Posterior cingulate gyrus (tissue), 11 donors: ENCODE measurements at regions not wholly inside any gene's neighbourhood (a gene's known extent, or its start where the extent isn't known, plus 50 kb on each side); places are given as distances from the start of the nearest gene placed in this dataset.
"Not testable (repeated sequence)": the region's sequence is repeated elsewhere in the genome, so short reads cannot be mapped to it uniquely, and the experiment has no call there.

ENCODE experiments used
- DNase-seq, 10 donors: peaks; one replicate each; pipeline versions ENCODE4 v3.0.0 to v3.0.0-alpha.2; 2020 to 2021; ENCODE audit warnings: mixed read lengths in 3 of 10
- intact Hi-C: fragments of 100-400 bp; cut with DNase I; formaldehyde crosslinking; loops from one replicate; pipeline ENCODE4 v1.15.1; 2023

DNA sequence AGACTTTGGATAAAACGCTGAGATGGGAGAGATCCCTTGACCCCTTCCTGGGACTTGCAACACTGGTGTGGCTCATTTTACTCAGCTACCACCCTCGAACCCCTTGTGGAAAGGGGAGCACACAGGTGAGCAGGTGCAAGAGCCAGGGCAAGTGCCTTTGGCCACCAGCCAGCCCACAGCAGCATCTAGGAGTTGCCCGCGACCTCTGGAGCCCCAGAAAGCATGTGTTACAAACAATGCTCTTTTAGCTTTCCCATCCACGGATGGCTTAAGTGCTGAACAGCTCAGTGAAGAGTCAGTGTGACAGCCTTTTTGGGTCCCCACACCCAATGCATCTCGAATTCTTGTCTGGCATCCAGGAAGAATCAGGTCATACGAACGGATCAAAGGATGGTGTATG is 197.8 kb downstream of the MEMO1 start:
- DNase-seq = no peak
- intact Hi-C loops = no loop called here

DNA sequence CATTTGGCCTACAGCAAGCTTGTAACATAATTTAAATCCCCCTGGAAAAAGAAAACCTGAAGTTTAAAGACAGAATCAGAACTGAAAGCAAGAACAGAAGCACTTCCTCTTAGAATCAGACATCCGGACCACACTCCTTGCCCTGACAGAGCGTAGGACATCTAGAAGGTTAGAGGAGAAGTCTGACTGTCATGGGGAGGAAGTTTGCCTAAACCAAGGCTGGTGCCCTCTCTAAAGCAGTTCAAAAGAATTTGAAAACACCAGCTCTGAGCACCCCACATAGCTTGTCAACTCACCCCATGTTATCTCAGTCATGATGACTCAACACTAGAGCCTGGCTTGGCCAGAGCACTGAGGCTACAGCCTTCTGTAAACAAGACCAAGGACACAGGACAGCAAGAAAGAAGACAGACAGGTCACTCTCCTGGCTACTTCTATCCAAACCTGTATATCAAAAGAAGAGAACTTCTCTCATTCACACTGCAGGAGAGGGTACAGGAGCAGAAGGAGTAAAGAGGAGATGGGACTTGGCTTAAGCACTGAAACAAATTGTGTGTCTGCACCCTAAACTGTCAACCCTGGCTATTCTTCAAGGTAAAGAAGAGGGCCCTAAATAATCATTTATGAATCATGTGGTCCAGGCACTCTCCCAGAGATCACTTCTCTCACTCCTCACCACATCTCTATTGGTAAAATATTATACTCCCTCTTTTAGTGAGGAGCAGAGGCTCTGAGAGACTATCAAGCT is 198.6 kb downstream of the MEMO1 start:
- intact Hi-C loops = no loop called here
- no peak for DNase-seq

DNA sequence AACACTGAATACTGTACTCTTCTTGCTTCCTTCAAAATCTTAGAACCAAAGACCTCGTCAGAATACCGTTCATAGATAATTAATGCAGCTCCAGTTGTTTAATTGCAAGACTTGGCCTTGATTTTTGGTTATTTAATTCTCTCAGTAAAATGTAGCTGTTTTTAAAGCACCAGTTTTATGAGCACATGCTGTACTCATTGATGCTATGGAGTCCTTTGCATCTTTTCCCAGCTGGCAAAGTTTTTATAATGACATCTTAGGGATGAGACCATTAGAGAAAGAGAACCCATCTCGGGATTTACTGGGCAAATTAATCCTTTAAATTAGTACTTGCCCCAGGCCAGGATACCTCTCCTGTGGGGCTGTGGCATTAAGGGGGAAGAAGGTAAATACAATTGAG is 199.3 kb downstream of the MEMO1 start:
- intact Hi-C loops = no loop called here
- DNase-seq = no peak

DNA sequence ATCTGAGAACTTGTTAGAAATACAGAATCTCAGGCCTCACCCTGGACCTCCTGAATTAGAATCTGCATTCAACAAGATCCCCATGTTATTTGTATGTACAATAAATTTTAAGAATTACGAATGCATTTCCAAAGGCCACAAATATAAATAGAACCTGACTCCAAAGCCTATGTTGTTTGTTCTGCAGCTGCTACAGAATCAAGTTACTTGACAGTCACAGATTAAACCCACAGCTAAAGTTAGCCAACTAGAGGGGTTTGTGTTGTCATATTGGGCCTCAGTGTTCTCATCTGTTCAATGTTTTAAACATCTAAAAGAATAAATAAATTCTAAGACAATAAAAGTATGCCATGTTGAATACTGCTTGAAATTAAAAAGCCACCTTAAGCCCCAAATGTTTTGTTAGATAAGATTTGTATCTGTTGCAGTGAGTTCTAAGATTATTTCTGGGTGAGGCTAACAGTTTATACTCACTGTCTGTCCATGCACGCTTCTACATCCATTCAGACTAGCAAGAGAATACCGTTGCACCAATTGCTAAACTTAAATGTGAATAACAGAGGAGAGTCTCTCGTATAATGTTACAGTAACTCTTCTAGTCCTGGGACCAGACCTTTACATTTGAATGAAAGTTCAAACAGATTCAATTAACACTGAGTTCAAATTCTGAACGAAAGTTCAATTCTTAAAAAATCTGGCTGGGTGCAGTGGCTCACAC is 200.4 kb downstream of the MEMO1 start:
- intact Hi-C loops = no loop called here
- no peak for DNase-seq

DNA sequence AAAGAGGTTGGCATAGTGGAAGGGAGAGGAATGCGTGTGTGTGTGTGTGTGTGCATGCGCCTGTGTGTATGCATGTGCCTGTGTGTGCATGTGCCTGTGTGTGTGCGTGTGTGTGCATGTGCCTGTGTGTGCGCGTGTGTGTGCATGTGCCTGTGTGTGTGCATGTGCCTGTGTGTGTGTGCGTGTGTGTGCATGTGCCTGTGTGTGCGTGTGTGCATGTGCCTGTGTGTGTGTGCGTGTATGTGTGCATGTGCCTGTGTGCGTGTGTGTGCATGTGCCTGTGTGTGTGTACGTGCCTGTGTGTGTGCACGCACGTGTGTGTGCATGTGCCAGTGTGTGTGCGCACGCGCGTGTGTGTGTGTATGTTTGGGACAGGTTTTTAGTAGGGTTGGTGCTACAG is 205.1 kb downstream of the MEMO1 start:
- intact Hi-C loops = no loop called here
- DNase-seq = no peak

DNA sequence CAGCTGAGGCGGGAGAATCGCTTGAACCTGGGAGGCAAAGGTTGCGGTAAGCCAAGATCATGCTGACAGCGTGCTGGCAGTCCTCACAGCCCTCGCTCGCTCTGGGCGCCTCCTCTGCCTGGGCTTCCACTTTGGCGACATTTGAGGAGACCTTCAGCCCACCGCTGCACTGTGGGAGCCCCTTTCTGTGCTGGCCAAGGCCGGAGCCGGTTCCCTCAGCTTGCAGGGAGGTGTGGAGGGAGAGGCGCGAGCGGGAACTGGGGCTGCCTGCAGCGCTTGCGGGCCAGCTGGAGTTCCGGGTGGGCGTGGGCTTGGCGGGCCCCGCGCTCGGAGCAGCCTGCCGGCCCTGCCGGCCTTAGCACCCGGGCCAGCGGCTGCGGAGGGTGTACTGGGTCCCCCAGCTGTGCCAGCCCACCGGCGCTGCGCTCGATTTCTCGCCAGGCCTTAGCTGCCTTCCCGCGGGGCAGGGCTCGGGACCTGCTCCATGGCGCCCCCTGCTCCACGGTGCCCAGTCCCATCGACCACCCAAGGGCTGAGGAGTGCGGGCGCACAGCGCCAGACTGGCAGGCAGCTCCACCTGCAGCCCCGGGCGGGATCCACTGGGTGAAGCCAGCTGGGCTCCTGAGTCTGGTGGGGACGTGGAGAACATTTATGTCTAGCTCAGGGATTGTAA is 207.2 kb downstream of the MEMO1 start:
- intact Hi-C loops = not testable (repeated sequence)
- peak in 1 of 10 donors; percentile 76 for DNase-seq

DNA sequence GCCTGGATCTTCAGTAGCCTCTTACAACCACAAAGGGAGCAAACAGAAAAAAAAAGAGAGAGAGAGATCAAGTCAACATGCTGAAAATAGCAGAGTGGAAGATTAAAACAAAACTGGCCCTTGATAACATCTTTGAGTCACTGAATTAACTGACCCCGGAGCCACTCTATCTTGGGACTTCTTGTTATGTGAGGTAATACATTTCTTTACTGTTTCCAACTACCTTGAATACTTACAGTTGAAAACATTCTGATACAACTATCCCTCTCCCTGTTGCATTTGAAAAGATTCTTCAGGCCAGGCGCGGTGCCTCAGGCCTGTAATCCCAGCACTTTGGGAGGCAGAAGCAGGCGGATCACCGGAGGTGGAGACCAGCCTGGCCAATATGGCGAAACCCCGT is 208.1 kb downstream of the MEMO1 start:
- intact Hi-C loops = no loop called here
- no peak for DNase-seq

DNA sequence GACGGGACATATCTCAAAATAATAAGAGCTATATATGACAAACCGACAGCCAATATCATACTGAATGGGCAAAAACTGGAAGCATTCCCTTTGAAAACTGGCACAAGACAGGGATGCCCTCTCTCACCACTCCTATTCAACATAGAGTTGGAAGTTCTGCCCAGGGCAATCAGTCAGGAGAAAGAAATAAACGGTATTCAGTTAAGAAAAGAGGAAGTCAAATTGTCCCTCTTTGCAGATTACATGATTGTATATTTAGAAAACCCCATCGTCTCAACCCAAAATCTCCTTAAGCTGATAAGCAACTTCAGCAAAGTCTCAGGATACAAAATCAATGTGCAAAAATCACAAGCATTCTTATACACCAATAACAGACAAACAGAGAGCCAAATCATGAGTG is 211.5 kb downstream of the MEMO1 start:
- intact Hi-C loops = not testable (repeated sequence)

DNA sequence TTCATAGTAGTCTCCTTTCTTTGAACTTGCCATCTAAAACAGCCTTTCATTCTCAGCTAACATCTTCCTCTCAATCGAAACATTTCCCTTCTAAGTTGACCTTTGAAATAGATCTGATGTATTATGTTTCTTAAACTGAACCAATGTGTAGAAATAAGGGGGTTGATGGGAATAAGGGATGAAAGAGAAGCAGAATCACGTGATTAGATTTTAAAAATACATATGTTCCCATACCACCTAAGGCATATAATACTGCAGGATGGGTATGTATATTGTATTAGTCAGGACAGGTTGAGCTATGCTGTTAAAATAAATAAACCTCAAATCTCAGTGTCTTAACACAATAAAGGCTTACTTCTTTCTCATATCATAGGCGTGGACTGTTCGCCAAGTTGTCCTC is 207.5 kb upstream of the SRD5A2 start:
- no peak for DNase-seq
- intact Hi-C loops = no loop called here

More for the DNA sequence above, 211.5 kb downstream of the MEMO1 start:
- DNase-seq = not testable (repeated sequence)

DNA sequence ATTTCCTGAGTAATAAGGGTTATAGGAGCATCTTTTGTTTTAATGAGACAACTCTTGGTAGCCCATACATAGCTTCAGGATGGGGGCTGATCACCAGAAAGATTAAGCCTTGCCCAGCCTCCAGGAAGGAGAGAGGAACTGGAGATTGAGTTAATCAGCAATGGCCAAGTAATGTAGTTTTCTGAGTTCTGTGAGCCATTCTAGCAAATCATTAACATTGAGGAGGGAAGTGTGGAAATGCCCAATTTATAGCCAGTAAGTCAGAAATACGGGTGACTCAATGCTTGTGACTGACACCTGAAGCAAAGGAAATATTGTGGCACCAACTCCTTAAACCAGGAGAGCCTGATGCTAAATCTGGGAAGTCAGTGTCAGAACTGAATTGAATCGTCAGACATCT is 205.1 kb upstream of the SRD5A2 start:
- DNase-seq = no peak
- intact Hi-C loops = no loop called here

DNA sequence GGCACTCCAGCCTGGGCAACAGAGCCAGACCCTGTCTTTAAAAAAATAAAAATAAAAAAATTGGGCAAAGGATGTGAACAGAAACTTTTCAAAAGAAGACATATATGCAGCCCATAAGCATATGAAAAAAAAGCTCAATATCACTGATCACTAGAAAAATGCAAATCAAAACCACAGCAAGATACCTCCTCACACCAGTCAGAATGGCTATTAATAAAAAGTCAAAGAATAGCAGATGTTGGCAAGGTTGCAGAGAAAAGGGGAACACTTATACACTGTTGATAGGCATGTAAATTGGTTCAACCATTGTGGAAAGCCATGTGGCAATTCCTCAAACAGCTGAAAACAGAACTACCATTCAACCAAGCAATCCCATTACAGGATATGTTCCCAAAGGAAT is 204.1 kb upstream of the SRD5A2 start:
- intact Hi-C loops = no loop called here

DNA sequence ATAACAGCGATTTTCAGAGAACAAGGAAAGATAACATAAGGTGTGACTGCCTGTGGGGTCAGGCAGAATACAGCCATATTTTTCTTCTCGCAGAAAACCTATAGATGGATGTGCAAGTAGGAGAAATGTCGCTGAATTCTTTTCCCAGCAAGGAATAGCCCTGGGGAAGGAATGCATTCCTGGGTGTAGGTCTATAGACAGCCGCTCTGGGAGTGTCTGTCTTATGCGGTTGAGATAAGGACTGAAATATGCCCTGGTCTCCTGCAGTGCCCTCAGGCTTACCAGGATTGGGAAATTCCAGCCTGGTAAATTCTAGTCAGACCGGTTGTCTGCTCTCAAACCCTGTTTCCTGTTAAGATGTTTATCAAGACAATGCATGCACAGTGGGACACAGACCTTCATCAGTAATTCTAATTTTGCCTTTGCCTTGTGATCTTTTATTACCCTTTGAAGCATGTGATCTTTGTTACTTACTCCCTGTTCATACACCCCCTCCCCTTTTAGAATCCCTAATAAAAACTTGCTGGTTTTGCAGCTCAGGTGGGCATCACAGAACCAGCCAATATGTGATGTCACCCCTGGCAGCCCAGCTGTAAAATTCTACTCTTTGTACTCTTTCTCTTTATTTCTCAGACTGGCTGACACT is 202.8 kb upstream of the SRD5A2 start:
- intact Hi-C loops, DNase-seq: not testable (repeated sequence)

More for the DNA sequence above, 204.1 kb upstream of the SRD5A2 start:
- no peak for DNase-seq

DNA sequence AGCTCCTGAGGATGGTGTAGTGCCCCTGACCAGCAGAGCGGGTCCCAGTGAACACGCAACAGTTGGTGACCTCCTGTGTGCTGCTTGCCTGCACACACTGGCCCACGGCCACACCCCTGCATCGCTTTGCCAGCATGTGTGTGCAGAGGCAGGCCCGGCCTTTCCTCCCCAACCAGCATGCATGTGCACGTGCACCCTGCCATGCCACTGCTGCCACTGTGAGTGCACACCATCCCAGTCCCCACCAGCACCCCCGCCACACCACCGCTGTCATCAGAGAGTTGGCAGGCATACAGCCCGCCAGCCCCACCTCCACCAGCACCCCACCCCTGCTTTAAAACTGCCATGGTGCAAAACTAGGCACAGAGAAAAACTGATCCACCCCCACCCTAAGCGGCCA is 197.4 kb upstream of the SRD5A2 start:
- intact Hi-C loops = no loop called here
- peak in 1 of 10 donors; percentile 54 for DNase-seq

DNA sequence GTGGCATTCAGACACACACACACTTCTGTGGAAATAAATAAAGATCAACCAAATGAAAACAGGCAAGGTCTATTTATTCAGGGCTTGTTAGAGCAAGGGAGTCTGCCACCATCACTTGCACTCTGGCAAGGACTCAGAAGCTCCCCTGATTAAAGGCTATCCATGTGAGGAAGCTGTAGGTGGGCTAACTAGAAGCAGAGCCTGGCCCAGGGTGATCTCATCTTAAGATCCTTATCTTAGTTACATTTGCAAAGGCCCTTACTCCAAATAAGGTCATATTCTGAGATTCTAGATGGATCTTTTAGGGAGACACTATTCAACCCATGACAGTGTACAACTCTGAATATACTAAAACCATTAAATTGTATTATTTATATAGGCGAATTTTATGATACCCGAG is 190.0 kb upstream of the SRD5A2 start:
- no peak for DNase-seq
- intact Hi-C loops = no loop called here

DNA sequence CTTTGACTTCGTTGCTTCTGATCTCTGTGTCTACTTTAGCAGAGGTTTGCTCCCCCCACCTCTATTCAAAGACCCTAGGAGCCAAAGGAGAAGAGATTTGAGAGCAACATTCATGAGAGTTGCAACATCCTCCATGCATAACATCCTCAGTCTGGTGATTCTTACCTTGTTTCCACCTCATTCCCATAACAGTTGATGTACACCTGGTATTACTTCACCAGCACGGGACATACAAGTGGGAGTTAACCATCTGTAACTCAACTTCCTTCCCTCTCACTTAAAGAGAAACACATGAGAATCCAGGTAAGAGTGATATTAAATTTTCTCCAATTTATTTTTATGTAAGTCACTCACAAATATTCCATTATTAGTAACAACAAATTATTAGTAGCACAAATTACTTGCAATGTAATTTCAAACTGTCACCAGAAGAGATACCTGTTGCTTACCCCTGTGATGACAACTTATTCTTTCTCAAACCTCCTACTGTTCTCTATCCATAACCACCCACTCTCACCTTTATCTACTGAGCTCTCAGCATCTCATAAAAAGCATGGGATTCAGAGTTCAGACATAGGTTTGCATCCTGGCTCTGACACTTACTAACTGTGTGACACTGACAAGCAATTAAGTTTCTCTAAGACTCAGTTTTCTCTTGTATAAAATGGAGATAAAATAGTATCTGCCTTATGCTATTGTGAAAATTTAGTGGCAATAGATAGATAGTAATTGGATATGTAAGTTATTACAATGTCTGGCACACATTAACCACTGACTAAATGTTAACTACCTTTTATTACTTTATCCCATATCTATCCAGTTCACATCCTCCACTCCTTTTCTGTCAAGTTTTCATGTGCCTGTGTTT is 184.6 kb upstream of the SRD5A2 start:
- no peak for DNase-seq
- intact Hi-C loops = no loop called here

DNA sequence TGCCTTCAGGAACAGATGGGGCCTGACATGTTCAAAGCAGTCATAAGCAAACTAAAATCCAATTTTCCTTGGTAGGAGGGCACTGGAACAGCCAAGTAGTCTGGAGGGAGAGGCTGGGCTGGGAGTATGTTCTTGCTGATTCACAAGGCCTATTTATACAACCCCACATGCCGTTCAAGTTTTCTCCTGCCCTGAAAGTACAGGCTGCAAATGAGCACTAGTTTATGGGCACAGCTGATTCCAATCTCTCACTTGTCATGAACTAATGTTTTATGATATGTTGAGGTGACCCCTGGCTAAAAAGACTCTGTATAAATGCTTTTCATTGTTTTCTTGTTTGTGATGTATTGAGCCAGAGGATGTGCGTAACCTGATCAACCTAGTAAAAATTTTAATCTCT is 183.4 kb upstream of the SRD5A2 start:
- intact Hi-C loops = no loop called here
- DNase-seq = no peak

DNA sequence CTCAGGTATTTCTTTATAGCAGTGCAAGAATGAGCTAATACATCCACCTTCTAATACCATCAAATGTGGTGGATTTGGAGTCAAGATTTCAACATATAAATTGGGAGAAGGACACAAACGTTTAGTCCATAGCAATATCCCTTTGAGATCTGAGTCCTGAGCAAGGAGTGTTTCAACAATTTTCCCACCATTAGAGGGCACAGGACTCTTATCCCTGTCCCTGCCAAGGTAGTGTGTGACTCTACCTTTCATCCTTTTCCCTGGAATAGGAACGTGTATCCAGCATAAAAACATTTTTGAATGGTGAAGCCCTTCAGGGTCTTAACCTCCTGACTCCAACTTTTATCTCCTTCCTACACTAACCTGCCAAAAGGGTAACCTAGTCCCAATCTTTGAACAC is 181.3 kb upstream of the SRD5A2 start:
- no peak for DNase-seq
- intact Hi-C loops = no loop called here

DNA sequence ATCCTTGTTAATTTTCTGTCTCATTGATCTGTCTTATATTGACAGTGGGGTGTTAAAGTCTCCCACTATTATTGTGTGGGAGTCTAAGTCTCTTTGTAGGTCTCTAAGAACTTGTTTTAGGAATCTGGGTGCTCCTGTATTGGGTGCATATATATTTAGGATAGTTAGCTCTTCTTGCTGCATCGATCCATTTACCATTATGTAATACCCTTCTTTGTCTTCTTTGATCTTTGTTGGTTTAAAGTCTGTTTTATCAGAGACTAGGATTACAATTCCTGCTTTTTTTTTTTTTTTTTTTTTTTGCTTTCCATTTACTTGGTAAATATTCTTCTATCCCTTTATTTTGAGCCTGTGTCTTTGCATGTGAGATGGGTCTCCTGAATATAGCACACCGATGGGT is 176.6 kb upstream of the SRD5A2 start:
- DNase-seq, intact Hi-C loops: not testable (repeated sequence)

DNA sequence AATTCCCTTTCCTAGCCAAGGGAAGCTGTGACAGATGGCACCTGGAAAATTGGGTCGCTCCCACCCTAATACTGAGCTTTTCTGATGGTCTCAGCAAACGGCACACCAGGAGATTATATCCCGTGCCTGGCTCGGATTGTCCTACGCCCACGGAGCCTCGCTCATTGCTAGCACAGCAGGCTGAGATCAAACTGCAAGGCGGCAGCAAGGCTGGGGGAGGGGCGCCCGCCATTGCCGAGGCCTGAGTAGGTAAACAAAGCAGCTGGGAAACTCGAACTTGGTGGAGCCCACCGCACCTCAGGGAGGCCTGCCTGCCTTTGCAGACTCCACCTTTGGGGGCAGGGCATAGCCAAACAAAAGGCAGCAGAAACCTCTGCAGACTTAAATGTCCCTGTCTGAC is 168.0 kb upstream of the SRD5A2 start:
- DNase-seq = peak in 2 of 10 donors; percentile 41 to 69

DNA sequence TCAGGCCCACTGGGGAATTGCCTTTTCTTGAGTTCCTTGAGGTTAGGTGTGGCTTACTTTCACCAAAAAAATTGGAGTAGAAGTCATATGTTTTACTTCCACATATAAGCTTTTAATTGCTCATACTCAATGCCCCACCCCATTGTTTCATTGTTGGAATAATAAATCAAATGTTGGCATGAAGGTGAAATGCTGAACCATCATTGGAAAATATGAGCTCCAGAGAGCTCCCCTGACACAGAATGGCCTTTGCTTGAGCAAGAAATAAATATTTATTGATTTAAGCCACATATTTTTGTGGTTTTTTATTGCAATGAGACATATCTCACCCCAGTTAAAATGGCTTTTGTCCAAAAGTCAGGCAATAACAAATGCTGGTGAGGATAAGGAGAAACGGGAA is 167.3 kb upstream of the SRD5A2 start:
- intact Hi-C loops = no loop called here
- DNase-seq = no peak

More for the DNA sequence above, 168.0 kb upstream of the SRD5A2 start:
- intact Hi-C loops = not testable (repeated sequence)
